Astrocyte (in vitro differentiated cells and primary cell): ENCODE measurements at regions not wholly inside any gene's neighbourhood (a gene's known extent, or its start where the extent isn't known, plus 50 kb on each side); places are given as distances from the start of the nearest gene placed in this dataset.

Experiments
- EZH2 ChIP-seq: IDR thresholded peaks from 2 replicates; pipeline ENCODE4 v1.6.1; 2012; ENCODE audit warnings: mild to moderate bottlenecking, low read length, inconsistent platforms; ENCODE audit not compliant: insufficient read depth
- TF ChIP-seq, protein P1 (sequence below): IDR thresholded peaks from 2 replicates; pipeline ENCODE4 v1.5.1; 2011; ENCODE audit warnings: low read depth, mild to moderate bottlenecking, inconsistent platforms, low read length, moderate library complexity; ENCODE audit not compliant: insufficient read depth

GRCh38 chr6:803191-803977 is 110.4 kb upstream of the EXOC2 start:
- TF ChIP-seq, protein P1, sequence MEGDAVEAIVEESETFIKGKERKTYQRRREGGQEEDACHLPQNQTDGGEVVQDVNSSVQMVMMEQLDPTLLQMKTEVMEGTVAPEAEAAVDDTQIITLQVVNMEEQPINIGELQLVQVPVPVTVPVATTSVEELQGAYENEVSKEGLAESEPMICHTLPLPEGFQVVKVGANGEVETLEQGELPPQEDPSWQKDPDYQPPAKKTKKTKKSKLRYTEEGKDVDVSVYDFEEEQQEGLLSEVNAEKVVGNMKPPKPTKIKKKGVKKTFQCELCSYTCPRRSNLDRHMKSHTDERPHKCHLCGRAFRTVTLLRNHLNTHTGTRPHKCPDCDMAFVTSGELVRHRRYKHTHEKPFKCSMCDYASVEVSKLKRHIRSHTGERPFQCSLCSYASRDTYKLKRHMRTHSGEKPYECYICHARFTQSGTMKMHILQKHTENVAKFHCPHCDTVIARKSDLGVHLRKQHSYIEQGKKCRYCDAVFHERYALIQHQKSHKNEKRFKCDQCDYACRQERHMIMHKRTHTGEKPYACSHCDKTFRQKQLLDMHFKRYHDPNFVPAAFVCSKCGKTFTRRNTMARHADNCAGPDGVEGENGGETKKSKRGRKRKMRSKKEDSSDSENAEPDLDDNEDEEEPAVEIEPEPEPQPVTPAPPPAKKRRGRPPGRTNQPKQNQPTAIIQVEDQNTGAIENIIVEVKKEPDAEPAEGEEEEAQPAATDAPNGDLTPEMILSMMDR: no peak
- TF ChIP-seq EZH2: no peak
